Vagina (tissue), 2 donors: ENCODE measurements at regions not wholly inside any gene's neighbourhood (a gene's known extent, or its start where the extent isn't known, plus 50 kb on each side); places are given as distances from the start of the nearest gene placed in this dataset.

Experiments used
- POLR2A ChIP-seq, 2 donors: fragments of 450-650 bp; IDR thresholded peaks; one replicate each; pipeline ENCODE4 v1.6.1; 2017; ENCODE audit warnings: antibody characterized with exemption in 2 of 2, mild to moderate bottlenecking in 2 of 2, moderate library complexity in 2 of 2
- POLR2AphosphoS5 ChIP-seq, 2 donors: sonication (generic); formaldehyde crosslinking; IDR thresholded peaks; one replicate each; pipeline ENCODE4 v1.9.0; 2017; ENCODE audit warnings: antibody characterized with exemption in 2 of 2, mild to moderate bottlenecking in 2 of 2, low read depth in 1 of 2; ENCODE audit not compliant: insufficient read depth in 1 of 2
- TF ChIP-seq, protein P1 (sequence below), 3 experiments: fragments of 450-650 bp in 2 of 3; fragments of 200-600 bp in 1 of 3; sonication (generic) in 1 of 3; IDR thresholded peaks; one replicate each; pipeline ENCODE4 v1.5.1; 2017 to 2019; ENCODE audit warnings: antibody characterized with exemption in 3 of 3, mild to moderate bottlenecking in 2 of 3, moderate library complexity in 2 of 3

DNA sequence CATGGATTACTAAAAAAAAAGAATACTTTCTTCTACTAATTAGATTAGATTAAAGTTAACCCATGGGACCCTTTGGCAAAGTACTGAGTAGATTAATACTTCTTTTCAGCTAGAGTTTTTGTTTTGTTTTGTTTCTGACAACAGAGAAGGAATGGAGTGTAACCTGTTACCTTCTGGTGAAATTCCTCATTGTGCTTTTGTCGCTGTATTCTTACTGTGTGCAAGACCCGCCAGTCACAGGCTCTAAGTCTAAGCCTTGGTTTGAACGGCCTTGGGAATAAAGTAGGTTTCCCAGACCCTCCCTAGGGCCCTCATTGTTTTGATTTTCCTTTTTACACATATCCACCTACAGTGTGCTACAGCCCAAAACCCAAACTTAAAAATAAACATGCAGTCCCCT is 171.1 kb upstream of the IL12A start:
- TF ChIP-seq, protein P1, sequence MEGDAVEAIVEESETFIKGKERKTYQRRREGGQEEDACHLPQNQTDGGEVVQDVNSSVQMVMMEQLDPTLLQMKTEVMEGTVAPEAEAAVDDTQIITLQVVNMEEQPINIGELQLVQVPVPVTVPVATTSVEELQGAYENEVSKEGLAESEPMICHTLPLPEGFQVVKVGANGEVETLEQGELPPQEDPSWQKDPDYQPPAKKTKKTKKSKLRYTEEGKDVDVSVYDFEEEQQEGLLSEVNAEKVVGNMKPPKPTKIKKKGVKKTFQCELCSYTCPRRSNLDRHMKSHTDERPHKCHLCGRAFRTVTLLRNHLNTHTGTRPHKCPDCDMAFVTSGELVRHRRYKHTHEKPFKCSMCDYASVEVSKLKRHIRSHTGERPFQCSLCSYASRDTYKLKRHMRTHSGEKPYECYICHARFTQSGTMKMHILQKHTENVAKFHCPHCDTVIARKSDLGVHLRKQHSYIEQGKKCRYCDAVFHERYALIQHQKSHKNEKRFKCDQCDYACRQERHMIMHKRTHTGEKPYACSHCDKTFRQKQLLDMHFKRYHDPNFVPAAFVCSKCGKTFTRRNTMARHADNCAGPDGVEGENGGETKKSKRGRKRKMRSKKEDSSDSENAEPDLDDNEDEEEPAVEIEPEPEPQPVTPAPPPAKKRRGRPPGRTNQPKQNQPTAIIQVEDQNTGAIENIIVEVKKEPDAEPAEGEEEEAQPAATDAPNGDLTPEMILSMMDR (IDR thresholded peaks at IDR 0.05), result no peak
- TF ChIP-seq POLR2A (IDR thresholded peaks at IDR 0.05) (no peak), POLR2AphosphoS5 (IDR thresholded peaks at IDR 0.05; ENCODE audit: insufficient read depth in 1 of 2, low read depth in 1 of 2) (no peak)
